KBM-7 (cell line): ENCODE measurements at regions not wholly inside any gene's neighbourhood (a gene's known extent, or its start where the extent isn't known, plus 50 kb on each side); places are given as distances from the start of the nearest gene placed in this dataset.

ENCODE experiments used
- DNase-seq: peaks from one replicate; pipeline ENCODE4 v3.0.0-alpha.2; 2015
- in situ Hi-C: fragments of 300-500 bp; cut with MboI; formaldehyde crosslinking; loops from 2 replicates; pipeline ENCODE4 v1.14.3; 2020; ENCODE audit warnings: low sequenced_read_pairs, low pct_unique_long_range_greater_than_20kb, mixed read lengths

DNA sequence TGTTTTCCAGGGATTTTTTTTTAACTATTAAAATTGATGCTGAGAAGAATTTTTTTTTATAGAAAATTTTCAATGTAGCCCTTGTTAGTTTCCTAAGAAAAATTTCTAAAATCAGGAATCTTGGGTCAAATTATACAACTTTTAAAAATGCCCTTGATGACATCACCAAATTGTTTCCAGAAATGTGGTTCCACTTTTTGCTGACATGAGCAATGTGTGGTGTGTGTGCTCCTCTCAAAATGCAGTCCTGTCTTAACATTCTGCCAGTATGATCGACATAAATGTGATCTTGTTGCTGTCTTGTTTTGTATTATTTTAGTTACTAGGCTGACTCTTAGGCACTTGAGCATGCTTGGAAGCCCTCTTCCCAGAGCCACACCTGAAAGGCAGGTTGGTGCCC lies 89.7 kb upstream of the ST6GAL2 start:
- in situ Hi-C loops, result no loop called here
- no peak for DNase-seq

DNA sequence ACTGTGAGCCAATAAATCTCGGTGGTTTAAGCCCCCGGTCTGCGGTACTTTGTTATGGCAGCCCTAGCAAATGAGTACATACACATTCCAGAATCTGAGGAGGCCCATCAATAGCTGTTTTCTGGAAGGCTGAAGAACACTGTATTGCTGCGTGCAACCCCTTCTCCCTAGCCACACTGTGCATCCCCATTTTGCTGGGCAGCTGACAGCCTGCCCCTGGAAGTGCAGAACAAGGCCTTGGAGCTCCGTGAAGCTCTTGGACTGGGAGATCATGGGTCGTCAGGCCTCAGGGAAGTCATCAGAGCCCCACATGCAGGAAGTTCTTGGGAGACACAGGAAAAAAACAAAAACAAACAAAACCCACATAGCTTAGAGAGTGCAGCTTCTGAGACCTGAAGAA lies 90.6 kb upstream of the ST6GAL2 start:
- in situ Hi-C loops, result no loop called here
- no peak for DNase-seq

DNA sequence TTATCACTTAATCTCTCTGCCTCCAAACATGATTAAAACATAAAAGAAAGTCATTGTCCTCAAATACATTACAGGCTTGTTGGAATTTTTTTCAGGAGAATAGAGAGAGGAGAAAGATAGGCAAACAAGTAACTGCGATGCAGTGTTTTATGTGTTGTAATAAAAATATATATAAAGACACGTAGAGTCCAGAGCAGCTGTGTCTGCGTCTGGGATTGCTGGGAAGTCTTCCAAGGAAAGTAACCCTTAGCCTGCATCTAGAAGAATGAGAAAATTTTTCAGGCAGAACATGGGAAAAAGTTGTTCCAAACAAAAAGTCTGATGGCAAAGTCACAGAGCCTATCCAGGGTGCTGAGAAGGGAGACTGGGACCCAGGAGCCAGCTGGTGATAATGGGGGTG lies 91.8 kb upstream of the ST6GAL2 start:
- in situ Hi-C loops, result no loop called here
- no peak for DNase-seq

DNA sequence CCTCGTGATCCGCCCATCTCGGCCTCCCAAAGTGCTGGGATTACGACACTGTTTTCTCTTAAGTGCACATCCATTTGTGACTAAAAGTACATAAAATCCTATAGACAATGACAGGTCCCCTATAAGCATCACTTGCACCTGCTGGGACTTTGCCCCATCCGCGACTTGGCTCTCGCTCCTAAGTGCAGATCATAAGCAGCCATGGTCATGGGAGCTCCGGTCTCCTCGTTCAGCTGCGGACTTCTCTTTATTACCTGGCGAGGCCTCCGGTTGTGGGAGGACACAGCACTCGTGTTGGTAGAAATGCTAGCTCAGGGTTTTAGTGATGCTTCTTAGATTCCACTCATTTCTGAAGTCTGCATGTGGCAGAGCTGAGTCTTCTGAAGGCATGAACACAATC lies 92.7 kb upstream of the ST6GAL2 start:
- no peak for DNase-seq

DNA sequence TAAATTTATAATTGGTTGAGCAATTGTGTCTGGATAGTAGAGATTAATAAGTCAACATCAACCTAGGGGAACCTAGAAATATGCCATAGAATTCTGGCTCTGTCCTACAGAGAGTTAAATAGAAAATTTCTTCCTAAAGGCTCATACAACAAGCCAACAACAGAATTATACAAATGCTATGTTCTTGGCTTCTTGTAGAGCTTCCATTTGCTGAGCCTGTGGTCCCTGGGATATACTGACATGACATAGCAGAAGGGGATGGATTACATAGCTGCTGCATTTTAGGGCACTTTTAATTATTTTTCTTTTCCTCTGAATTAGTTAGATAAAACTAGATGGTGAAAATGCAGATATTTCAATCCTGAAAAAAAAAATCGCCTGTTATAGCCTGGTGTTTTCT lies 95.5 kb upstream of the ST6GAL2 start:
- in situ Hi-C loops, result no loop called here
- no peak for DNase-seq

More for the DNA sequence above, 92.7 kb upstream of the ST6GAL2 start:
- in situ Hi-C loops, result no loop called here

DNA sequence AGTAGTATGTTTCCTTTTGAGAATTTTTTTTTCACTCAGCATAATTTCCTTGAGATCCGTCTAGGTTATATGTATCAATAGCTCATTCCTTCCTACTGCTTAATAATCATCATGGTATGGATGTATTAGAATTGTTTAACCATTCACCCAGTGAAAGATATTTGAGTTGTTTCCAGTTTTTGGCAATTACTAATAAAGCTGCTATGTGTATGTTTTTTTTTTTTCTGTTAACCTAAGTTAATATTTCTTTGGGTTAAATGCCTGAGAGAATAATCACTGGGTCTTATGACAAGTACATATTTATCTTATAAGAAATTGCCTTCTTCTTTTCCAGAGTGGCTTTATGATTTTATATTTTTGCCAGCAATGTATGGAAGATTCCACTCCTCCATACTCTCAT lies 96.4 kb upstream of the ST6GAL2 start:
- in situ Hi-C loops, result no loop called here
- no peak for DNase-seq

DNA sequence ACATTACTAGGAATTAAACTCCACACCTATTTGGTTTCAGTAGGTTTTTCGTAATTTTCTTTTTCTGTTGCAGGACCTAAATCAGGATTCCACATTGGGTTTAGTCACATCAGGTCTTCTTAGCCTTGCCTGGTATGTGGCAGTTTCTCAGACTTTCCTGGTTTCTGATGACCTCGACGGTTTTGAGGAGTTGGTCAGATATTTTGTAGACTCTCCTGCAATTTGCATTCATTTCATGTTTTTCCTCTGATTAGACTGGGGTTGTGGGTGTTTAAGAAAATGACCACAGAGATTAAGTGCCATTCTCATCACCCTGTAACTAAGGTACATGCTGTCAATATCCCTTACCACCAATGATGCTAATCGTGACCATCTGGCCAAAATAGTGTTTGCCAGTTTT lies 97.3 kb upstream of the ST6GAL2 start:
- DNase-seq, result no peak
- in situ Hi-C loops, result no loop called here

DNA sequence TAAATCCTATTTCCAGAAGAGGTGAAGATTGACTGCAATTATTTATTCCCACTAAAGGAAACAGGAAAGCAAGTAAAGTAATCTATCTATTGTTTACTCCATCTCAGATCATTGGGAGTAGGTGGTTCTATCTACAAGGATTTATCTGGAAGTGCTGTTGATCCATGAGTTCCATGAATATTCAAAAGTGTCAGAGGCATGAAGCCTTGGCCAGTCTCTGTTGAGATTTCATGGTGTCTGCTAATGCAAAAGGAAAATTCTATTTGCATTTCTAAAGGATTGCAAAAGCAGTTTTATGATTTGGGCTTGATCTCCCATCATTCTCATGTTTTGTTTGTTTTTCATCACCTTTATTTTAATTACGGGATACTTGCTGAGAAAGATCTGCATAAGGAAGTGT lies 102.4 kb upstream of the ST6GAL2 start:
- DNase-seq, result no peak
- in situ Hi-C loops, result no loop called here

DNA sequence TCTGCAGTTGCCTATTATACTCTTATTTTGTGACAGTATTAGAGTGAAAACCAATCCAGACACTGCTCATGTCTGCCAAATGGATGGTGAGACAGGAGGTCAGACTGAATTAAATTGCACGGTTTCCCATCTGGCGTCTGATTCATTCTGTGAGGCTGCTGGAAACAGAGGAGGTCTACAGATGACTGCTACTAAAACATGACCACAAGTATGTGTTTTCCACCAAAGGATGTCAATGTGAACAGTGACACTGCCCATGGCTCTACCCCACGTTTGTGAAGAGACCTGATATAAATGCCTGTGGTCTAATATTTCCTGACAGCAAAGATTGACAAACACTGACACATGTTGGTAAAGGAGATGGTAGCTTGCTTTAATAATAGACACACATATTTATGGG lies 104.3 kb upstream of the ST6GAL2 start:
- in situ Hi-C loops, result no loop called here
- no peak for DNase-seq

DNA sequence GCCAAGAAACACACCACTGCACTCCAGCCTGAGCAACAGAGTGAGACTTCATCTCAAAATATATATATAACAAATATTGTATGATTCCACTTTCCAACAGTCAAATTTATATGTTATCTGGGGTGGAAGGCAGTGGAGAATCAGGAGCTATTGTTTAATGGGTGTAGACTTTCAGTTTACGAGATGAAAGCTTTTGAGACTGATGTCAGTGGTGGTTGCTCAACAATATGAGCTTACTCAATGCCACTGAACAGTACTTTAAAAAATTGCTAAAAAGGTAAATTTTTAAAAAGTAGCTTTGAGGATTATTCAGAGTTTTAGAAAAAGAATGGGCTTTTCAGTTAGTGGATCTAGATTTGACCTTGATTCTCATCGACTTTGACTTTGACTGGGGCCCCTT lies 105.9 kb upstream of the ST6GAL2 start:
- in situ Hi-C loops, result no loop called here
- DNase-seq, result no peak

DNA sequence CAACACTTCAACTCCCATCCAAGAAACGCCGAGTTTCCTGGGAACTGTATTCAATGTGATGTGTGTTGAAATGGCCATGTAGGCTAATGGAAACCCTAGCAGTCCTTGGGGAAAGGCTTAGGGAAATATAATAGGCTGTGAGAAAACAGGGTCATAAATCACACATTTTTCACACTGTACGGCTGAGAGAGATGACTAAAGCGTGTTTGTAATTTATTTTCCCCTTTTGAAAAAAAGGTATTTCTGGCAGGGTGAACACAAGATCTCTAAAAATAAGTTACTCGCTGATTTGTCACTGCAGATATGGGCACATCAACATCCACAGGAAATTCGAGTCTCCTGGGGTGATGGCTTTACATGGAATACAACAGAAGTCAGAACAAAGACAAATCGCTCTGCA lies 109.6 kb upstream of the ST6GAL2 start:
- in situ Hi-C loops, result no loop called here
- no peak for DNase-seq

DNA sequence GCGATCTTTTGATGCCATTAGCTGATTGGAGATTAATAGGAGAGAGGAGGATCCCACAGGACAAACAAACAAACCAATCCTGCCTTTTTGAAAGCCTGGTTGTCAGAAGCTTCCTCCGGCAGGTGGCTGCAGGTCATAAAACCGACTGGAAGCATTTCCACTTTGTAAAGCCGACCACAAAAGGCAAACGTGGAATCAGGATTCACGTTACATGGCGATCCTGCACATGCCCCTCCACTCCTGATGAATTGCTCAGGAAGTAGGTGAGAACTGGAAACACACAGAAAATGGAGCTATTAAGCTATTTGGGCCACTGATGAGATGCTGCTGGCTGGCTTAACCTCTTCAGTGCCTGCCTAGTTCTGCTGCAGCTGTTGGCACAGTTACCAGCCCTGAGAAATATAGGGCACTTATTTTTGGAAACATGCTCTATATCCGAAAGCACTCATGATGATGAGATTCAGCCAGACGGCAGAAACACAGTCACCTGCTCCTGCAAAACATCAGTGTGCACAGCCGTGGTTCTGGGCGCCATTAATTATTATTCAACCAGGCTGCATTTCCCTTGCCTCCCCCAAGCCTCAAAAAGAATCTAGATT lies 110.3 kb upstream of the ST6GAL2 start:
- no peak for DNase-seq
- in situ Hi-C loops, result no loop called here

DNA sequence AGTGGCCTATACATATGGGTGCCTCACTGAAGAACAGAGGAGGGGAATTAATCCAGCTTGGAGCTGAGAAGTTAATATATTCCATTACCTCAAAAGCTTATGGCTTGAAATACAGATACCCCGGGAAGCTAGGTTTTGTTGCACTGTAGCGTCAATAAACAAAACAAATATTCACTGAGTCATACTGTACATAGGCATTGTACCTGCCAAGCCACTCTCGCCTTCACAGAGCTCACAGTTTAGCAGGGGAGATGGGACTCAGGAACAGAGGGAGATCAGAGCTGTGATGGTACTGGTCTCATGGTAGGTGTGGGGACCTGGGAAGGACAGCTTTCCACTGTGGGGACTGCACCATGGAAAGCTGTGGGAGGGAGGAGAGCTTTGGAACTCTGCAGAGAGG lies 111.2 kb upstream of the ST6GAL2 start:
- no peak for DNase-seq
- in situ Hi-C loops, result no loop called here

DNA sequence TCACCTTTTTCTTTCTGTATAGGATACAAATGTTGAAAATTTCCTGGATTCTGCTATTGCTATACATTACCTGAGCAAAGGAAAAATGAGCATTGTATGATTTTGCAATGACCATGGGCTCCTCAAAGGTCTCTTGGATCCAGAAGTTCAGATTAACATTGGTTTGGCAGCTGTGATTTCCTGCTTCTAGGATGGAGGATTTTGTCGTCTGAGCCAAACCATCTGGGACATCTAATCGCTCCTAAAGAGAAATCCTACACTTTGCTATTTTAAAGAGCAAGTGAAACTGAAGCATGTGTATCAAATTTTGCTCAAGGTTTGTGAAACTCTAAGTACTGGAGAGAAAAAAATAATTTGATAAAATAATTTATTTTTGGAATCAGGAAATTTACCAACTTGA lies 115.1 kb upstream of the ST6GAL2 start:
- in situ Hi-C loops, result no loop called here
- DNase-seq, result no peak

DNA sequence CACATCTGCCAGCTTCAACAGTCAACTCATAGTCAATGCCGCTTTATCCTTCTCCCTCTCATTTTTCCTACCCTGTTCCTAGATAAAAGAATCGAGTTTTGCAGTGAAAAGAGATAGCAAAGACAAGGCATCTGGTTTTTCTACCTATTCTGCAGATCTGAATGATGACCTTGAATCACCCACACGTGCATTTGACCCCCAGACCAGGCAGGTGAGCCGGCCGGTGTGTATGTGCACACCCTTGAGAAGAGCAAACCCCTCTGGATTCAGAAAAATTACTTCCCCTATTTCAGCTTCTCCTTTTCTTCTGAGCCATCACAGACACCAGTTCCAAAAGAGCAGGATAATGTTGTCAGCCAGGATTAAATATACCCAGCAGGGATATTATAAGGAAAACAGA lies 115.6 kb upstream of the ST6GAL2 start:
- no peak for DNase-seq
- in situ Hi-C loops, result no loop called here

DNA sequence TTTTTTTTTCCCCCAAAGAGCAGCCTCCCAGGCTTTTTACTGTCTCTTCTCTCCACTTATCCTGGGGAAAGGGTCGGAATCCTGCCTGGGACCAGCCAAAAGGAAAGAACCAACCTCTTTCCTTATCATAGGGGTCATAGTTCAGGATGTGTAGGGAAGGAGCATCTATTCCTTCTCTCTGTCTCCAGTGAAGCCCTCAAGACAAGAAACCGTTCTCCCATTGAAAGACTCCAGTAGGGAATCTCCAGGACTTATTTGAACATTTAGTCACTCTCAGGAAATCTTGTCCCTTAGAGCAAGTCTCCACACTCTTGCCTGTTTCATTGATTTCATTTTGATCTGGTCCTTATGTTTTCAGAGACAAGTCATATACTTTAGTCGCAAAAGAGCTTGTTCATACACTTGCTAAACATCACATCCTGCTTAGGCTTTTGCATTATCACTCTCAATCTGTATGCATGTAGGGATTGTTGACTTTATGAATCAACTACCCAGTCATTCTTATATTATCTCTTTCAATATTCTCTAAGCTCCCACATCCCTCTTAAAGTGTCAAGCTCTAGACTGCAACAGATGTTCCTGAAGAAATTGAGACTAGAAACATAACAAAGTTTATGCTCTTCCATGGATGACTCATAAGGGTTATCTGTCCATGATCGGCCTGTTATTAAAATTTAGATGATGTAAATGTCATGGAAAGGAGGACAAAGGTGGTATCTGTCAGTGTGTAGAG lies 116.2 kb upstream of the ST6GAL2 start:
- in situ Hi-C loops, result no loop called here
- no peak for DNase-seq

DNA sequence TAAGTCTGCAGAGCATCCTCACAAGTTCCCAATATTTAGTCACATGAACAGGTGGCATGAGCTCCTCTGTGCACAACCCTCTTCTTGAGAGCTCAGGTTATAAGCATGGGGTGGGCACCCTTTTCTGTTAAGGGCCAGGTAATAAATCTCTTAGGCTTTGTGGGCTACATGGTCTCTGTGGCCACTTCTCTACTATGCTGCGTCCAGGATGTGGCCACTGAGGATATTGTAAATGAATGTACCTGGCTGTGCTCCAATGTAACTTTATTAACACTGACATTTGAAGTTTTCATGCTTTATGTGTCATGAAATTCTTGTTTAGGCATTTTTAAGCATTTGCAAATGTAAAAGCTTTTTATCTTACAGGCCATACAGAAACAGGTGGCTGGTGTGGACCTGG lies 116.8 kb upstream of the ST6GAL2 start:
- no peak for DNase-seq
- in situ Hi-C loops, result no loop called here

DNA sequence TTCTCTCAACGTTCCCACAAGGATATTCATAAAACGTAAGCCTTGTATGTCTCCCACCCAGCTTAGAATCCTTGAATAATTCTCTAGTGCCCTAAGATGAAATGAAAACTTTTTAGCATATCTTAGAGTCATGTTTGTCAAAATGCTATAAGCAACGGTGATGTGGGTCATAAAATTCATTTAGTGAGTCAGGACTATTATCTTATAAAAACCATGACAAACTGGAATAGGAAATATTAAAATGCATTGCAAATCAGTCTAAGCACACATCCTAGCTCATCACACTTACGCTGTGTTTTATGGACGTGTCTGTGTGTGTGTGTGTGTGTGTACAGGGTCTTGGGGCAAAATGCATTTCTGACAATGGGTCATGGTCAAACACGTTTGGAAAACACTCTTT lies 119.9 kb upstream of the ST6GAL2 start:
- DNase-seq, result no peak
- in situ Hi-C loops, result no loop called here

DNA sequence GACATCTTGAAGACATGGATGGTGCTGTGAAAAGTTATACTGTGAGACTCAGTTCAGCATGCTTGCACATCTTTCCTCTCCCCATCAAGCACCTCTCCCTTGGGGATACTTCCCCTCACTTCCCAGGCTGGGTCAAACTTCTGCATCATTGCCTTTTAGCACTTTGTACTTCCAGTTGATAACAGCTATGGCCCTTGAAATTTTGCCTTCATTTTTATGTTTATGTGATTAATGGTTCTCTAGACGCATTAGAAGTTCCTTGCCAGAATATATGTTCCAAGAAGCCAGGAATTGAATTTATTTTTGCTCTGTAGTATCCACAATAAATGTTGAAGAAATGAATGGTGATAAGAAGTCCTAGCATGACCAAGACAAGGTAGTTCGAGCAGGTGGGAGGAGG lies 120.9 kb upstream of the ST6GAL2 start:
- in situ Hi-C loops, result no loop called here

DNA sequence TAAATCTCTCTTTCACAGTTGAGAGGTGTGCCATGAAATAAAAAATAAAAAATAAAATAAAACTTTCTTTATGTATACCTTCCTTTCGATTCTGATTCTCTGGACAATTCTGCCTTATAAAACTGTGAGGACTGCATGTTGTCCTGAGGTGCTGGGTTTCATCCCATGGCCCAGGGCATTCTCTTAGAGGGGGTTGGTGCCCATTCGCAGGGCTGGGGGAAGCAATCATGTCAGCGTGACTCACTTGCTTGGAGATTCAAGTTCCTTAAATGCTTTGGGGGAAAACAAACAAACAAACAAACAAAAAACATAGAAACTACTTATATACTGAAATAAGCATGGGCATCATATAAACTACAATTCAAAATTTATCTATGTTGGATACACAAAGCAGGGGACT lies 122.0 kb upstream of the ST6GAL2 start:
- in situ Hi-C loops, result no loop called here
- DNase-seq, result no peak

More for the DNA sequence above, 120.9 kb upstream of the ST6GAL2 start:
- DNase-seq, result no peak

DNA sequence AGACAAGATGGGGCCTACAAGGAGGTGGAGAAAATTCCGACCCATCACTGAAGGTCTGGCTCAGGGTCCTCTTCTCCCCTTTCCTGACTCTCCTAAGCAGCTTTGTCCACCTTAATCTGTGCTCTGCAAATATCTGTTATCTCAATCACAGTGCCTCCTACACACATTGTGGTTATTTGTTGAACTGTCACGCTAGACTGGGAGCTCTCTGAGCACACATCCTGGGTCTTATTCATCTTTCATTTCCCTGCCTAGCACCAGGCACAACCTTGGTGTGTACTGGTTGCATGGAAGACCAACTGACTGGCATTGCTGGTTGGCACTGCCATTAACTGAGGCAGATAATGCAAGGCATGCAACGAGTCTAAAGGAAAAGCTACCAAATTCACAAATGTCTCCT lies 122.9 kb upstream of the ST6GAL2 start:
- in situ Hi-C loops, result no loop called here
- DNase-seq, result no peak
